ENCODE measurements at regions not wholly inside any gene's neighbourhood (a gene's known extent, or its start where the extent isn't known, plus 50 kb on each side); places are given as distances from the start of the nearest gene placed in this dataset.

- H3K79me1 ChIP-seq (ENCODE audit: low read length): no peaks in the 10 kb centered on the region
- no peaks in the 10 kb centered on the region for H3K79me2 ChIP-seq (ENCODE audit: control insufficient read depth, insufficient read depth, low read length, poor library complexity)
- no peaks in the 10 kb centered on the region for H3K36me3 ChIP-seq (ENCODE audit: control insufficient read depth in 1 of 2, insufficient read depth in 2 of 2, low read length in 2 of 2)
- DNase-seq: no peak
- no peak overlapping the region for H2BK5ac ChIP-seq (ENCODE audit: low read depth, low read length, poor library complexity)
- H3K9me3 ChIP-seq (ENCODE audit: insufficient read depth, low read depth, low read length): peaks cover 2% of the 10 kb centered on the region
- no peak overlapping the region for H3K4me3 ChIP-seq (ENCODE audit: low read depth, low read length)
- H4K91ac ChIP-seq (ENCODE audit: low read depth, low read length): no peak overlapping the region
- H2AFZ ChIP-seq (ENCODE audit: insufficient read depth, low read length, poor library complexity): no peak overlapping the region
- H3K14ac ChIP-seq (ENCODE audit: low read length): no peak overlapping the region
- no peak overlapping the region for H3K4me2 ChIP-seq (ENCODE audit: low read length)
- no peak overlapping the region for H2BK12ac ChIP-seq (ENCODE audit: low read length)
- no peak overlapping the region for H3K27ac ChIP-seq (ENCODE audit: low read depth, low read length)
- no peak overlapping the region for H3K9ac ChIP-seq (ENCODE audit: low read length)
- no peak overlapping the region for H3K4ac ChIP-seq (ENCODE audit: low read depth, low read length)
- H3K4me1 ChIP-seq (ENCODE audit: control insufficient read depth in 1 of 2, insufficient read depth in 2 of 2, low read length in 2 of 2): peaks cover 0 to 9% of the 10 kb centered on the region in 2 experiments
- no peak overlapping the region for H2AK5ac ChIP-seq (ENCODE audit: low read length)
- no peaks in the 10 kb centered on the region for H3K27me3 ChIP-seq (ENCODE audit: insufficient read depth, low read length)
- no peak overlapping the region for H4K12ac ChIP-seq (ENCODE audit: low read depth, low read length)
- no peak overlapping the region for H2BK120ac ChIP-seq (ENCODE audit: insufficient read depth, low read length, poor library complexity)
- H4K8ac ChIP-seq (ENCODE audit: low read depth, low read length): no peak overlapping the region
- no peak overlapping the region for H3K23ac ChIP-seq (ENCODE audit: low read length)
- WGBS (ENCODE audit: extremely low coverage, insufficient coverage, insufficient read length): no CpG with 5 or more reads among the region's 3 CpGs
- no peak overlapping the region for H3K18ac ChIP-seq (ENCODE audit: low read length)
These were observed 147.6 kb upstream of the PITX1 start for GRCh38 chr5:135181653-135182052.

- no peaks in the 10 kb centered on the region for H3K79me1 ChIP-seq (ENCODE audit: low read length)
- H3K4me2 ChIP-seq (ENCODE audit: low read length): no peak overlapping the region
- no peaks in the 10 kb centered on the region for H3K27me3 ChIP-seq (ENCODE audit: insufficient read depth, low read length)
- peaks cover 0 to 9% of the 10 kb centered on the region in 2 experiments for H3K4me1 ChIP-seq (ENCODE audit: control insufficient read depth in 1 of 2, insufficient read depth in 2 of 2, low read length in 2 of 2)
- no peak overlapping the region for H3K27ac ChIP-seq (ENCODE audit: low read depth, low read length)
- no peak overlapping the region for H3K4ac ChIP-seq (ENCODE audit: low read depth, low read length)
- no peaks in the 10 kb centered on the region for H3K79me2 ChIP-seq (ENCODE audit: control insufficient read depth, insufficient read depth, low read length, poor library complexity)
- no peak overlapping the region for H2BK5ac ChIP-seq (ENCODE audit: low read depth, low read length, poor library complexity)
- no peak overlapping the region for H3K18ac ChIP-seq (ENCODE audit: low read length)
- H2AFZ ChIP-seq (ENCODE audit: insufficient read depth, low read length, poor library complexity): no peak overlapping the region
- no peak overlapping the region for H4K8ac ChIP-seq (ENCODE audit: low read depth, low read length)
- WGBS (ENCODE audit: extremely low coverage, insufficient coverage, insufficient read length): no CpG with 5 or more reads among the region's 11 CpGs
- no peak overlapping the region for H3K9ac ChIP-seq (ENCODE audit: low read length)
- H4K12ac ChIP-seq (ENCODE audit: low read depth, low read length): no peak overlapping the region
- no peak overlapping the region for H3K4me3 ChIP-seq (ENCODE audit: low read depth, low read length)
- no peak overlapping the region for H2BK120ac ChIP-seq (ENCODE audit: insufficient read depth, low read length, poor library complexity)
- H3K36me3 ChIP-seq (ENCODE audit: control insufficient read depth in 1 of 2, insufficient read depth in 2 of 2, low read length in 2 of 2): no peaks in the 10 kb centered on the region
- no peak overlapping the region for H2BK12ac ChIP-seq (ENCODE audit: low read length)
- no peak overlapping the region for H2AK5ac ChIP-seq (ENCODE audit: low read length)
- DNase-seq: no peak
- no peak overlapping the region for H3K23ac ChIP-seq (ENCODE audit: low read length)
- H4K91ac ChIP-seq (ENCODE audit: low read depth, low read length): no peak overlapping the region
- H3K9me3 ChIP-seq (ENCODE audit: insufficient read depth, low read depth, low read length): no peaks in the 10 kb centered on the region
- H3K14ac ChIP-seq (ENCODE audit: low read length): no peak overlapping the region
These were observed 145.4 kb upstream of the PITX1 start for GRCh38 chr5:135179308-135179980.

GRCh38 chr5:135178476-135179155 lies 144.6 kb upstream of the PITX1 start:
- Histone ChIP-seq H2BK120ac (ENCODE audit: insufficient read depth, low read length, poor library complexity) (no peak overlapping the region), H3K27ac (ENCODE audit: low read depth, low read length) (no peak overlapping the region), H3K36me3 (ENCODE audit: control insufficient read depth in 1 of 2, insufficient read depth in 2 of 2, low read length in 2 of 2) (no peaks in the 10 kb centered on the region), H2AK5ac (ENCODE audit: low read length) (no peak overlapping the region), H3K18ac (ENCODE audit: low read length) (no peak overlapping the region), H2BK12ac (ENCODE audit: low read length) (no peak overlapping the region), H3K4me3 (ENCODE audit: low read depth, low read length) (no peak overlapping the region), H4K91ac (ENCODE audit: low read depth, low read length) (no peak overlapping the region), H3K9me3 (ENCODE audit: insufficient read depth, low read depth, low read length) (no peaks in the 10 kb centered on the region), H3K27me3 (ENCODE audit: insufficient read depth, low read length) (no peaks in the 10 kb centered on the region), H2BK5ac (ENCODE audit: low read depth, low read length, poor library complexity) (no peak overlapping the region), H3K79me1 (ENCODE audit: low read length) (no peaks in the 10 kb centered on the region), H3K14ac (ENCODE audit: low read length) (no peak overlapping the region), H3K23ac (ENCODE audit: low read length) (no peak overlapping the region), H3K9ac (ENCODE audit: low read length) (no peak overlapping the region), H3K4me1 (ENCODE audit: control insufficient read depth in 1 of 2, insufficient read depth in 2 of 2, low read length in 2 of 2) (peaks cover 0 to 9% of the 10 kb centered on the region in 2 experiments), H3K4ac (ENCODE audit: low read depth, low read length) (no peak overlapping the region), H2AFZ (ENCODE audit: insufficient read depth, low read length, poor library complexity) (no peak overlapping the region), H4K8ac (ENCODE audit: low read depth, low read length) (no peak overlapping the region), H3K4me2 (ENCODE audit: low read length) (no peak overlapping the region), H3K79me2 (ENCODE audit: control insufficient read depth, insufficient read depth, low read length, poor library complexity) (no peaks in the 10 kb centered on the region), H4K12ac (ENCODE audit: low read depth, low read length) (no peak overlapping the region)
- no peak for DNase-seq
- no CpG with 5 or more reads among the region's 14 CpGs for WGBS (ENCODE audit: extremely low coverage, insufficient coverage, insufficient read length)

- no peaks in the 10 kb centered on the region for H3K79me2 ChIP-seq (ENCODE audit: control insufficient read depth, insufficient read depth, low read length, poor library complexity)
- H3K4me1 ChIP-seq (ENCODE audit: control insufficient read depth in 1 of 2, insufficient read depth in 2 of 2, low read length in 2 of 2): peaks cover 0 to 9% of the 10 kb centered on the region in 2 experiments
- H3K4me2 ChIP-seq (ENCODE audit: low read length): no peak overlapping the region
- no CpG with 5 or more reads among the region's 4 CpGs for WGBS (ENCODE audit: extremely low coverage, insufficient coverage, insufficient read length)
- no peak overlapping the region for H3K4ac ChIP-seq (ENCODE audit: low read depth, low read length)
- H3K36me3 ChIP-seq (ENCODE audit: control insufficient read depth in 1 of 2, insufficient read depth in 2 of 2, low read length in 2 of 2): no peaks in the 10 kb centered on the region
- no peak overlapping the region for H4K8ac ChIP-seq (ENCODE audit: low read depth, low read length)
- H3K27ac ChIP-seq (ENCODE audit: low read depth, low read length): no peak overlapping the region
- H3K23ac ChIP-seq (ENCODE audit: low read length): no peak overlapping the region
- no peak overlapping the region for H3K14ac ChIP-seq (ENCODE audit: low read length)
- H3K79me1 ChIP-seq (ENCODE audit: low read length): no peaks in the 10 kb centered on the region
- H2BK12ac ChIP-seq (ENCODE audit: low read length): no peak overlapping the region
- H2AFZ ChIP-seq (ENCODE audit: insufficient read depth, low read length, poor library complexity): no peak overlapping the region
- H2BK5ac ChIP-seq (ENCODE audit: low read depth, low read length, poor library complexity): no peak overlapping the region
- no peak overlapping the region for H3K9ac ChIP-seq (ENCODE audit: low read length)
- no peak overlapping the region for H4K12ac ChIP-seq (ENCODE audit: low read depth, low read length)
- H3K9me3 ChIP-seq (ENCODE audit: insufficient read depth, low read depth, low read length): no peaks in the 10 kb centered on the region
- no peak overlapping the region for H2AK5ac ChIP-seq (ENCODE audit: low read length)
- no peak for DNase-seq
- H3K4me3 ChIP-seq (ENCODE audit: low read depth, low read length): no peak overlapping the region
- H3K27me3 ChIP-seq (ENCODE audit: insufficient read depth, low read length): no peaks in the 10 kb centered on the region
- no peak overlapping the region for H4K91ac ChIP-seq (ENCODE audit: low read depth, low read length)
- H2BK120ac ChIP-seq (ENCODE audit: insufficient read depth, low read length, poor library complexity): no peak overlapping the region
- H3K18ac ChIP-seq (ENCODE audit: low read length): no peak overlapping the region
These were observed 143.6 kb upstream of the PITX1 start for GRCh38 chr5:135177591-135177990.
